ENCODE measurements at regions not wholly inside any gene's neighbourhood (a gene's known extent, or its start where the extent isn't known, plus 50 kb on each side); places are given as distances from the start of the nearest gene placed in this dataset.

GRCh38 chr7:84264396-84264795 is 69.8 kb upstream of the SEMA3A start:
- TF ChIP-seq GATA2 (IDR thresholded peaks at IDR 0.05; ENCODE audit: low read depth, low read length) (peak; percentile 68; the same call in 1 of the 2 replicates), GATA3 (IDR thresholded peaks at IDR 0.05; ENCODE audit: low read depth, low read length) (peak; percentile 66; the same call in 1 of the 2 replicates)

All from SH-SY5Y (cell line).